SJSA1 (cell line): ENCODE measurements at regions not wholly inside any gene's neighbourhood (a gene's known extent, or its start where the extent isn't known, plus 50 kb on each side); places are given as distances from the start of the nearest gene placed in this dataset.

Experiments used
- DNase-seq, 2 experiments: peaks; one replicate each; pipeline ENCODE4 v3.0.0-alpha.2; 2015 to 2020; ENCODE audit warnings: low spot score in 2 of 2, low read depth in 1 of 2
- H3K27ac ChIP-seq: fragments of 250-450 bp; sonication (Bioruptor Pico); 2 replicates; pipeline ENCODE4 v1.5.1; 2020; ENCODE audit warnings: mild to moderate bottlenecking, moderate library complexity
- H3K27me3 ChIP-seq: fragments of 250-450 bp; sonication (Bioruptor Pico); replicated peaks from 2 replicates; pipeline ENCODE4 v1.5.1; 2020; ENCODE audit warnings: mild to moderate bottlenecking, moderate library complexity
- H3K36me3 ChIP-seq: fragments of 250-450 bp; sonication (Bioruptor Pico); 2 replicates; pipeline ENCODE4 v1.5.1; 2020; ENCODE audit warnings: mild to moderate bottlenecking
- H3K4me1 ChIP-seq: fragments of 250-450 bp; sonication (Bioruptor Pico); replicated peaks from 2 replicates; pipeline ENCODE4 v1.6.1; 2021; ENCODE audit warnings: mild to moderate bottlenecking
- H3K4me3 ChIP-seq: fragments of 250-450 bp; sonication (Bioruptor Pico); 2 replicates; pipeline ENCODE4 v1.5.1; 2020; ENCODE audit warnings: mild to moderate bottlenecking
- H3K9me3 ChIP-seq: fragments of 250-450 bp; sonication (Bioruptor Pico); replicated peaks from 2 replicates; pipeline ENCODE4 v1.5.1; 2020; ENCODE audit warnings: mild to moderate bottlenecking

DNA sequence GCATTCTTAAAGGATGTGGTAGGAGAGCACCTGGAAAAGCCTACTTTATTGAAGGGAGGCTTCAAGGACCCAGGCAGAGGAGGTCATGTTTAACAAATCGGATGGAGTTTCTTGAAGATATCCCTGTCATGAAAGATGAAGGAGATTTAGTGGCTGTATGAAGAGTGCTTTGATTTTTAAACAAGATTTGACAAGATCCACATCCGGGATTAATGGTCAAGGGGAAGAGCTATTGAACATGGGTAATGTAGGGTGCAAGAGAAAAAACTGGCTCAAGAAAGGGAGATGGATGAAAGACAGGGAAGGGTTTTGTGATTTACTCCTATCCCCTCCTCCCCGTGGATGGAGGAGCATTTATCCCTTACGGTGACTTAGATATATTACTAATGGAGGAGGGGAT is 113.1 kb upstream of the OSR1 start:
- H3K27ac ChIP-seq = no peak overlapping the region

DNA sequence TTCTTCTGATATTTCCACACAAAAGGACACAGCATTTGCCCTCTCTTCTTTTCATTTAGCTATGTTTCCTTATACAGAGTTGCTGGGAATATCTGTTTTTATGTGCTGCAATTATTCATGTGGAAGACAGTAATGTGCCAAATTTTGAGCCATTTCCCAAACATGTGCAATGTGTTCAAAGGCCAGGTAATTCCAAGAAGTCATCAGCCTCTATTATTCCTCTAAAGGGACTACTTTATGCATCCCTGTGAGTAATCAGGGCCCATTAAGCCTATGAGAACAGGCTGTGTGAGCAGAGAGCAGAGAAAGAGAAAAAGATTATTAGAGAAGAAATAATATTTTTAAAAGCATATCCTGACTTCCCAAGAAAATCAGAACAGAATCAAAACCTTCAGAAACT is 107.6 kb upstream of the OSR1 start:
- no peak overlapping the region for H3K27ac ChIP-seq
- H3K9me3 ChIP-seq = no peaks in the 10 kb centered on the region
- no peaks in the 10 kb centered on the region for H3K27me3 ChIP-seq
- H3K4me1 ChIP-seq = no peaks in the 10 kb centered on the region
- H3K36me3 ChIP-seq = no peaks in the 10 kb centered on the region
- no peak for DNase-seq
- no peak overlapping the region for H3K4me3 ChIP-seq

More for the DNA sequence above, 113.1 kb upstream of the OSR1 start:
- Histone ChIP-seq H3K36me3 (no peaks in the 10 kb centered on the region), H3K4me1 (no peaks in the 10 kb centered on the region), H3K27me3 (no peaks in the 10 kb centered on the region), H3K4me3 (no peak overlapping the region), H3K9me3 (no peaks in the 10 kb centered on the region)
- DNase-seq = no peak

DNA sequence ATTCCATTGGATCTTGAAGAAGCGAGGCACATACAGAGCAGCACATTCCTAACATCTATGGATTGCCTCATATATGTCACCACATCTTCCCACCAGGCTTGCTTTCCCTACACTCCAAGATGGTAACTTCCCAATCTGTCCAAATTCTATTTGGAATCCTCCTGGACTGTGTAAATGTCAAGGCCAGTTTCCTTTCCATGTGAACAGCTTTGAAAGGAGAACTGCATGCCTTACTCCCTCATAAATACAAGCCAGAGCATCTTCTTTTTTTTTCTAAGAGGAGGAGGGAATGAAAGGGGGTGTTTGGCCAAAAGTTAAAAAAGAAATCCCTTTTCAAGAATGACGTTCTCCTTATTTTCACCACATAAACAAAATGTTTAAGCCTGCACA is 103.8 kb upstream of the OSR1 start:
- Histone ChIP-seq H3K36me3 (no peaks in the 10 kb centered on the region), H3K4me1 (no peaks in the 10 kb centered on the region), H3K9me3 (no peaks in the 10 kb centered on the region), H3K27me3 (no peaks in the 10 kb centered on the region), H3K27ac (no peak overlapping the region), H3K4me3 (no peak overlapping the region)
- DNase-seq = no peak

DNA sequence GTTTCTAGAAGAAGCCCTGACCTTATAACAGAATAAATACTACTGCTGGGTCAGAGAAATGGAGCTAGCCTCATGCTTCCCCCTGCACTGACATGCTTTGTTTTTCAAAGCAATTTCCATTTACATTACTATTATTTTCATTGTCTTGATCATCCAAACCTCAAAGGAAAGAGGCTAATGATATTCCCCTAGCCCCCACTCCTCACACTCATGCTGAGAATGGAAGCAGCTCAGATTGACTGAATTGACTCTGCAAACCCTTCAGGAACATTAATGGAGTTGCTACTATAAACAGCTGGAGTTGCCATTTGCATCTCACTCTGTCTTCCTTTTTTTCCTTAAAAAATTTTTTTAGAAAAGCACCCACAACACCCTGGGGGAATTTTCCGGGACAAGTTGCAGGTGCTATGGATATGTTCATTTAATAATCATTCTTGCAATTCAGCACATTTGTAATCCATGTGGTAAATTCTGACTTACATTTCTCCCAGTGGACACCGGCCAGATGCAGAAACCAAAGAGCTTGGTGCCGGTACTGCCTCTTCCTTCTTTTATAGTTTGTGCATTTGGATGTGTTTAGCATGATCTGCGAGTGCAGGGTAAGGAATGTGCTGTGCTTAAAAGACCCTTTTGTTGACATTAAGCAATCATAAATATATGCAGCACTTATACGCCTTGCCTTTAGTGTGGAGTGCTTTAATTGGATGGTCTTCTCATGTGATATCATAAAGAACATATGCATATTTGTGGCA is 103.3 kb upstream of the OSR1 start:
- H3K36me3 ChIP-seq = no peaks in the 10 kb centered on the region
- no peaks in the 10 kb centered on the region for H3K27me3 ChIP-seq
- H3K4me1 ChIP-seq = no peaks in the 10 kb centered on the region
- H3K27ac ChIP-seq = no peak overlapping the region
- H3K9me3 ChIP-seq = no peaks in the 10 kb centered on the region
- no peak for DNase-seq
- no peak overlapping the region for H3K4me3 ChIP-seq

DNA sequence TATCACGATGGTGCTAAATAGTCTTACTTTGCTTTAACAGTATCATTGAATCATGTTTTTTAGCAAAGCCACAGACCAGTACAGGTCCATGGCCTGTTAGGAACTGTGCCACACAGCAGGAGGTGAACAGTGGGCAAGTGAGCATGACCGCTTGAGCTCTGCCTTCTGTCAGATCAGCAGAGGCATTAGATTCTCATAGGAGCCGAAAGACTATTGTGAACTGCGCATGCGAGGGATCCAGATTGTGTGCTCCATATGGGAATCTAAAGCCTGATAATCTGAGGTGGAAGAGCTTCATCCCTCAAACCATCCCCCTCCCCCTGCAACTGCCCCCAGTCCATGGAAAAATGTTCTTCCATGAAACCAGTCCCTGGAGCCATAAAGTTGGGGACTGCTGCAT is 102.3 kb upstream of the OSR1 start:
- Histone ChIP-seq H3K27me3 (0 out of 2 replicates have a peak, but pooled peaks cover under 1% of the 10 kb centered on the region), H3K36me3 (no peaks in the 10 kb centered on the region), H3K4me1 (no peaks in the 10 kb centered on the region), H3K4me3 (no peak overlapping the region), H3K27ac (no peak overlapping the region), H3K9me3 (no peaks in the 10 kb centered on the region)
- DNase-seq = no peak

DNA sequence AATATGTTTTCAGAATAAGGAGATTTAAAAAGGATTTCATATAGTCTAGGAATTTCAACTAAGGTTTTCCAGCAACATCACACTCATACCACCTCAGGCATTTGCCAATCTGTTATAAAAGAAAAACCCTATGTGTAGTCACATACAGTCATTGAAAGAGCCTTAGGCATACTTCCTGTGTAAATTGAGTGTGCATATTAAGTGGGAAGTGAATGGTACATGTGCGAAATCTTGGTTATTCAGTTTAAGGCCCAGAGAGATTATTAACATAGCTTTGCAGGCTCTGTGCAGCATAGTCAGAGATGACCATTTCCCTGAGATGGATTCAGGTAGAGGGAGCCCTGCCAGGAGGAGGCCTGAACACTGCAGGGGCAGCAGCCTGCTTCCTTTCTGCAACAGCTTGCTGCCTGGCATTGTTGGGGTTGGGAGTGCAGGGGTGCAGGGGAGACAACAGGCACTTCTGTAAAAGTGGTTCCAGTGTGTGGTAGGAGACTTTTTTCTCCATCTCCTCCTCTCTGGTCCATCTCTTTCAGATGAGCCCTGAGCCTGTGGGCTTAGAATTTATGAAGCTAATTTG is 100.1 kb upstream of the OSR1 start:
- Histone ChIP-seq H3K4me1 (no peaks in the 10 kb centered on the region), H3K36me3 (no peaks in the 10 kb centered on the region), H3K4me3 (no peak overlapping the region), H3K9me3 (no peaks in the 10 kb centered on the region), H3K27ac (no peak overlapping the region), H3K27me3 (0 out of 2 replicates have a peak, but pooled peaks cover 3% of the 10 kb centered on the region)
- DNase-seq = no peak

DNA sequence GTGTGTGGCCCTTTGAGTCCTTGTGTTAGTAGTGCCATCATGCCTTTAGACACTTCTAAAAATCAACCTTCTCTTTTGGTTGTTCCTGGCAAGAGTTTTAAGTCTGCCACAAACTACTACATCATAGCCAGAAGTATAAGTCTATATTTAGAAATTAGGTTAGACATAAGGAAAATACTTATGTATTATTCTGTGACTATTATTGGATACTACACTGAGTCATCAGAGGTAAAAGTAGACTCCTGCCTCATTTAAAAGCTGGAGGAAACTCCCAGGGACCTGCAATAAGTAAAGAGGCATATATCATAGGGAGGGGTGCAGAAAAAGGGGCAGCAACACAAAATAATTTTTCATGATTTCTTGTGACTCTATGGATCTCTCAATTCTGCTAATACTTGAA is 99.4 kb upstream of the OSR1 start:
- no peaks in the 10 kb centered on the region for H3K36me3 ChIP-seq
- H3K4me1 ChIP-seq = no peaks in the 10 kb centered on the region
- 0 out of 2 replicates have a peak, but pooled peaks cover 3% of the 10 kb centered on the region for H3K27me3 ChIP-seq
- no peak for DNase-seq
- no peak overlapping the region for H3K4me3 ChIP-seq
- H3K9me3 ChIP-seq = no peaks in the 10 kb centered on the region
- no peak overlapping the region for H3K27ac ChIP-seq

DNA sequence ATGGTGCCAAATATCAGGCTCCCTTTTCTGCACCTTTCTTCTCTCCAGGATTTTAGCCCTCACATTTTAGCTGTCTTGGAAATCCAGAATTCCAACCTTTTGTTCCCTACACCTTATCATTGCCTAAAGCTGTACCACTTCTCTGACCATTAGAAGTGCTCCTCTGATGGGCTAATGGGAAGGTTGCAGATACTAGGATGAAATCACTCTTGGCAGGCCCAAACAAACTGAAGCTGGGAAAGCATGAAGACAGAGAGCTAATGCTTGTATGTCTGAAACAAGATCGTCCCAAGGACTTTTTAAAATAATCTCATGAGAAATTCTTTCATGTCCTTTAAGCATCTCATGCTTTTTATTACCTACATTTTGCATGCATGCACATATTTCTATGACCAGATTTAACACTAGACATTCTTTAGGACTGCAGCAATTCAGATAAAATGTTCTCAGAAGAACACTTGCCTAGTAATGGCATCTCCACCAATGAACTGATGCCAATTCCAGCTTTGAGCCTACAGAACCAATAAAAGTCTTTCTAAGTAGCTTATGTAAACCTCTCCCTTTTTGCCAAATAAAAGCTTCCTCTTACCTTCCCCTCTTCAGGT is 98.4 kb upstream of the OSR1 start:
- Histone ChIP-seq H3K27ac (no peak overlapping the region), H3K4me1 (no peaks in the 10 kb centered on the region), H3K27me3 (0 out of 2 replicates have a peak, but pooled peaks cover 3% of the 10 kb centered on the region), H3K4me3 (no peak overlapping the region), H3K36me3 (no peaks in the 10 kb centered on the region), H3K9me3 (no peaks in the 10 kb centered on the region)
- no peak for DNase-seq

DNA sequence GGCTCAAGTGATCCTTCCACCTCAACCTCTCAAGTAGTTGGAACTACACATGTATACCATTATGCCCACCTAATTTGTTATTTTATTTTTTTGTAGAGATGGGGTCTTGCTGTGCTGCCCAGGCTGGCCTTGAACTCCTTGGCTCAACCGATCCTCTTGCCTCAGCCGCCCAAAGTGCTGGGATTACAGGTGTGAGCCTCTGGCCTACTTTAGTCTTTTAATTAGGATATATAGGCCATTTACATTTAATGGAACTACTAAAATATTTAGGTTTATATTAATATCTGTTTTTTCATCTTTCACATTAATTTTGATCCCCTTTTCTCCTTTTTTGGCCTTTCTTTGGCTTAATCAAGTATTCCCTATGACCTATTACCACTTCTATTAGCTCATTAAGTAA is 95.7 kb upstream of the OSR1 start:
- Histone ChIP-seq H3K27me3 (0 out of 2 replicates have a peak, but pooled peaks cover 3% of the 10 kb centered on the region), H3K36me3 (no peaks in the 10 kb centered on the region), H3K4me3 (no peak overlapping the region), H3K9me3 (no peaks in the 10 kb centered on the region), H3K4me1 (no peaks in the 10 kb centered on the region), H3K27ac (no peak overlapping the region)
- DNase-seq = no peak

DNA sequence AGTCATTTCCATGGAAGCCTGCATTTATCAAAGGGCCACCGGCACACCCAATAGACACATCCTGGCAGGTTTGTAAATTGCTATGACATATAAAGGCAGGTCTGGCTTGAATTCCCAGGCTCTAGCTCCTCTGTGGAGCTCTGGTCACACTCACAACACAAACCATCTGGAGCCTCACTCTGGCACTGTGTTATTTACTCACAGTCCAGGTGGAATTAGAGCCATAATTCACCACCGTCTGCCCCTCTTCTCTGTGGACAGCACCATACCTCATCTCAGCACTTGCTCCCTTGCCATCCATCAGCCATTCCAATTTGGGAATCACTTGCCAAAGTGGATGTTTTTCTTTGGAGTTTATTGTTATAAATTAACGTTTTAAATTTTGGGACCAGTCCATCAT is 84.3 kb upstream of the OSR1 start:
- Histone ChIP-seq H3K27me3 (no peaks in the 10 kb centered on the region), H3K27ac (no peak overlapping the region), H3K36me3 (no peaks in the 10 kb centered on the region), H3K9me3 (no peaks in the 10 kb centered on the region), H3K4me1 (no peaks in the 10 kb centered on the region), H3K4me3 (no peak overlapping the region)
- no peak for DNase-seq

DNA sequence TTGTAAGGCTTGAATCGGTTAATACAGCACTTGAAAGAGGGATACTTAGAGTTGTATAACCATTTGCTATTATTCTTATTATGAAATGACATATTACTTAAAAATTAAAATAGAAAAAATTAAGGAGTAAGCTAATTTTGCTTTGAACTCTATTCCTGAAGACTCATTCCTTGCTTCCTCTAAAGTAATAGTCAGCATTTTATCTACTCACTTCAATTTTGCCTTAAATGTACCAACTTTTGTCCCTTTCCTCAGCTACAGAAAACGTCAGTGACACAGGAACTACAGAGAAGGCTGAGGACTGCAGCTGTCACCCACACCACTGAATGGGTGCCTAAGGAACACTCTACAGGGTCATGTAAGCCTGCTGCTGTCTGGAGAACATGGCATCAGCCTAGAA is 80.7 kb upstream of the OSR1 start:
- Histone ChIP-seq H3K4me1 (no peaks in the 10 kb centered on the region), H3K27ac (no peak overlapping the region), H3K4me3 (no peak overlapping the region), H3K36me3 (no peaks in the 10 kb centered on the region), H3K27me3 (no peaks in the 10 kb centered on the region), H3K9me3 (no peaks in the 10 kb centered on the region)
- no peak for DNase-seq

DNA sequence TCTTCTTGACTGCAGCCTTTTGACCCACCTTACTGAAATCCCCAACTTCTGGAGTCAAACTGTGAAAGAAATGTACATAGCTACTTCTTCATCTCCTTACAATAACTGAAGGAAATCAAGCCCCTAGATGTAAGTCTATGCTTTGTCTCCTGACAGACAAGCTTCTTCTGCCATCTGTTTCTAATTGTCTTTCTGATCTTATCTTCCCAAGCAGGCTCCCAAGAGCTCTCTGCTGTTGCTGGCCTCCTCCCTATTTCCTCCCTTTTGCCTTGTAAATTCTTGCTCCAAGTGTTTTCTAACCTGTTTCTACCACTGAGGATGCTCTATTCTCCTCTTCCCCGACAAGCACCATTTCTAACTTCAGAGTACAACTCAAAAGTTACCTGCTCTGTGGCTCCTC is 77.4 kb upstream of the OSR1 start:
- no peak for DNase-seq
- H3K36me3 ChIP-seq = no peaks in the 10 kb centered on the region

DNA sequence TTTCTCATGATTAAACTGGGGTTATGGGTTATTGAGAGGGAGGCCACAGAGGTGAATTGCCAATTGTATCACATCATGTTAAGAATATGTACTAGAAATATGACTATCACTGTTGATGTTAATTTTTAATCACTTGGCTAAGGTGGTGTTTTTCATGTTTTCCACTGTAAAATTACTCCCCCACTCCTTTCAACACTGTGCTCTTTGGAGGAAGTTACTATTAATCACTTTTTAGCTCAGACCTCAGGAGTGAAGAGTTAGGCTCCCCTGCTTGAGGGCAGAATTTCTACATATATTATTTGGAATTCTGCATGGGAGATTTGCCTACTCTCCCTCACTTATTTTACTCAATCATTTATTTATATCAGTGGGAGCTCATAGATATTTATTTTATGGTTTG is 76.0 kb upstream of the OSR1 start:
- Histone ChIP-seq H3K36me3 (no peaks in the 10 kb centered on the region), H3K9me3 (no peaks in the 10 kb centered on the region), H3K4me1 (no peaks in the 10 kb centered on the region), H3K4me3 (no peak overlapping the region), H3K27ac (no peak overlapping the region), H3K27me3 (no peaks in the 10 kb centered on the region)
- no peak for DNase-seq

More for the DNA sequence above, 77.4 kb upstream of the OSR1 start:
- Histone ChIP-seq H3K4me1 (no peaks in the 10 kb centered on the region), H3K27ac (no peak overlapping the region), H3K4me3 (no peak overlapping the region), H3K9me3 (no peaks in the 10 kb centered on the region), H3K27me3 (no peaks in the 10 kb centered on the region)

DNA sequence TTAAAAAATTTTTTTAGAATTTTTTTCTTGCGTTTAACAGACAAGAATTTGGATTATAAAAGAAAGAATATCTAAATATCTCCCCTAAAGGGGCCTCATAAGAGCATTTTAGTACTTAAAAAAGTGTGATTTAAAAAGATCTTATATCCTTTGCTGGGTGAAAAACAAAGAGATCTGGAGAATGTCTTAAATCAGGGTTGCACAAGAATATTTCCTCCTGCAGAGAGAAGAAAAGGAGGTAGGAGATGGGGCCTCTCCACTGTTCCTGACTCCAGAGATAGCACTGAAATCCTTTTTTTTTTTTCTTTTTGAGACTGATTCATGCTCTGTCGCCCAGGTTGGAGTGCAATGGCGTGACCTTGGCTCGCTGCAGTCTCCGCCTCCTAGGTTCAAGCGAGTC is 68.5 kb upstream of the OSR1 start:
- Histone ChIP-seq H3K4me1 (no peaks in the 10 kb centered on the region), H3K27ac (no peak overlapping the region), H3K27me3 (no peaks in the 10 kb centered on the region; the same call in 1 of the 2 replicates), H3K9me3 (no peaks in the 10 kb centered on the region), H3K36me3 (no peaks in the 10 kb centered on the region), H3K4me3 (no peak overlapping the region)
- DNase-seq = no peak
